GM18907 (cell line): ENCODE measurements at regions not wholly inside any gene's neighbourhood (a gene's known extent, or its start where the extent isn't known, plus 50 kb on each side); places are given as distances from the start of the nearest gene placed in this dataset.

Experiments used
- ATAC-seq: cut with Tn5 transposase; IDR thresholded peaks from one replicate; pipeline ENCODE4 v1.9.1; 2021; ENCODE audit warnings: mild to moderate bottlenecking, moderate library complexity; ENCODE audit not compliant: unreplicated experiment

GRCh38 chr10:3435671-3436070, 263.1 kb upstream of the PITRM1 start:
- ATAC-seq = no peak

DNA sequence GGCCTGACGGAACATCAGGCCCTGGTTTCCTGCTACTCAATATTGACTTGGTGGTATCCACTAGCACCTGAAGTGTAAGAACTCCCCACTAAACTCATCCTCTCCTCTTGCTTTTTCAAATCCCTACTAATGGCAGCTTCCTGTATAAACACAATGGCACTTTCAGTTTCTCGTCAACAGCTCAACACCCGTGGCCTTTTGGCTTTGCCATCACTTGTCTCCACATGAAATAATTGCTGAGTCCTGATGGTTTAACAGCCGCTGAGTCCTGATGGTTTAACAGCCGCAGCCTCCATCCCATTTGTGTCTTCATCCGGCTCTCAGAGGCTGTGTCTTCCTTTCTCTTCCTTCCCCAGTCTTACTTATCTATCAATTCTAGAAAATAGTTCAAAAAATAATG, 261.4 kb upstream of the PITRM1 start:
- ATAC-seq = no peak

GRCh38 chr10:3433131-3433530, 260.5 kb upstream of the PITRM1 start:
- no peak for ATAC-seq

DNA sequence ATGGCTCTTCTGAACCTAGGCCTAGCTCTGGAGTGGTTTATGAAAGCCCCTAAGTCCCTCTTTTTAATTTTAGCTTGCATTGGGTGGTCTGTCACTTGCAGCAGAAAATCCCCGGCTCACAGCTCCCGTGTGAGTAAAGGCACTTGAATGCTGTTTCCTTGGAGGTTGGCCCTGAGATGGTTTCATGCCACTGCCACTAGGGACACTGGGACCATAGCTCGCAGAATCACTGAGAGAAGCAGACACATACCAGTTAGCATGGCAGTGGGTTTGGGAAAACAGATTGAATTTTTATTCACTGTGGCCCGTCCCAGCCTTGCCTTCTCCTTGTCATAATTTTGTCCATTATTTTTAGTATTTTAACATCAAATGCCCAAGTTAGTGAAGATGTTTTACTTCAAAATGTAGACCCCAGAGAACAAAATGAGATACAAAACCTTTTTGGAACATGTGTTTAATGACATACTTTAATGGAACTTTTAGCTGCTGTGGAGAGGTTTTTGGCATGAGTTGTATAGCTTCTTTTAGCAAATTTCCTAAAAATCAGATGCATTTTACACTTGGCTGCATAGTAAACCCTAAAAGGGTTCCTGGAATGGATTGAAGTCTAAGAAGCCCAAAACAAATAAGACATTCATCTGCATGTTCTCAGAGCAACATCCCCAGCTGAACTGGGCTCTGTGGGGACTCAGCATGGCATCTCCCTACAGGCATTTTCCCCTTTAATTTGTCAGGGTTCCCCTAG, 259.7 kb upstream of the PITRM1 start:
- no peak for ATAC-seq

GRCh38 chr10:3430501-3430900, 257.9 kb upstream of the PITRM1 start:
- no peak for ATAC-seq

DNA sequence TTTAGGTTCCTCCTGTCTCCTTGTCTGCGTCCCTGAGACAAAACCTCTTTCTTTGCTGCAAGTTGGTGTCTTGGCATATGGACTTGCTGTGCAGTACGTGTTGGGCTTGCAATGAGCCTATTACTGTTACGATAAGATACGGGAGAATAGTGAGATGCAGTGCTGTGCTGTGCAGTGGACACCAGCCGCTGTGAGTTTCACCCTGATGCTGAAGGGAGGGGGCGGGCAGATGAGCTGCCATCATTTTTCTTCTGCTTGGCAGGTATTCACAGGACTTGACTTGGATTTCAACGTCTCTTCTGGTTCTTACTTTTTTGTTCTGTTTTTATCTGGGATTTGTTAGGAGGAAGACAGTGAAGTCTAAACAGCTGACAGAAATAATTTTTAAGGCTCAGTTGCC, 257.1 kb upstream of the PITRM1 start:
- no peak for ATAC-seq

DNA sequence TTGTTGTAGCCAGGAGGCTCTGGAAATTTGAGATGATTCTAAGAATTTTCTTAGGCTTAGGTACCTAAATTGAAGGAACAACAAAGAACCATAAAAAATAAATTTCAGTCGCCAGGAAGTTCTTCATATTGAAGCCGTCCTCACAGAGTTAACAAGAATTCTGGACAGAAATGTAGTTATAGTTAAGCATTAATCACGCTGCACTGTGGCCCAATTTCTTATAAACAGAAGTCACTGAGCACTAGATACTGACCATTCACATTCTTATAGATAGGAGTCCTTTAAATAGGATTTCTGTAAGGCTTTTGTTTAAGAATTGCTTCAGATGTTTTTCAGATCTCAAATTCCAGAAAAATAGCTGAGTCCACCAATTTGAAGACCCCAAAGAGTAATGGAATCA, 256.2 kb upstream of the PITRM1 start:
- no peak for ATAC-seq

GRCh38 chr10:3427950-3428354, 255.4 kb upstream of the PITRM1 start:
- ATAC-seq = no peak

GRCh38 chr10:3427347-3427746, 254.8 kb upstream of the PITRM1 start:
- ATAC-seq = no peak

DNA sequence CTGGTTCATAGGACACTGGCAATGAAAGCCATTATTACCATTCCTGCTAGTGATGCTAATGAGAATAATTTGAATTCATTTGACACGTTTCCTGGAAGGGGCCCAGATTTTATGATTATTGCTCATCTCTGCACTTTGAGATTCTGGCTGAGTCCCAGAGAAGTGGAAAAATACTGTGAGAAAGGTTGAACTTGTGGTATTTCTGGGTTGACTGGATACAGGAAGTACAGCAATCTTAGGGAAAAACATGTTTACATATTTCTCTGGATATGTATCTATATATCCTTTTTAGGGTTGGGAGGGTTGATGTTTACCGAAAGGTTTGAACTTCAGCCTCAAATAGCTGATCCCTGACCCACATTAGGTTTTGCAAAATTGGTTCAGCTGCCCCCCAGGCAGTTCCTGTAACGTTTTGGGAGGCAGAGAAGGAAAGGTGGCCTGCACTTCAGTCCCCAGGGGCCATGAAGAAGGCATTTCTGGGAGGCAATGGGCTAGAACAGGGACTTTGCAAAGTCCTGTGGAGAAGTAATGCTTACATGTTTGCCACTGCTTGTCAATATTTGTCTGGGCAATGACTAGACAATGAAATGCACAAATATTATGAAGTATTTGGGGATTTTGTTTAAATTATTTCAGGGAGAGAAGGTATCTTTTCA, 253.7 kb upstream of the PITRM1 start:
- ATAC-seq = no peak

- ATAC-seq = no peak
Measured at GRCh38 chr10:3425716-3426115, 253.1 kb upstream of the PITRM1 start.

DNA sequence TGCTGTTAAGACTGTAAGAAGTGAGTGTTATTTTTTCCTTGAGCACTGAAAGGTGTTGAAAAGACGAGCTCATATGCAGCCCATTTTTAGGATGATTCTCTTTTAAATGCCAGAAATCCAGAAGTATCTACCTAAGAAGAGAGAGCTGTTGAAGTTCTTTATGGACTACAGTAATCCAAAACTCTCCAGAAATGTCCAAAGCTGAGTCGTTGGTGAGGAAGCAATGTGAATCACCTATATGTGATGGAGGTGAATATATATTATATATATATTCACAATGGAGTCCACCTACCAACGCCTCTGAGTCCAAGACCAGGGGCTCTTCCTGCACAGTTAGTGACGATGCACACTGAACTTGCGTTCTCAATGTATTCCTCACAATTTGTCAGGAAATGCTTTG, 252.7 kb upstream of the PITRM1 start:
- ATAC-seq = no peak

DNA sequence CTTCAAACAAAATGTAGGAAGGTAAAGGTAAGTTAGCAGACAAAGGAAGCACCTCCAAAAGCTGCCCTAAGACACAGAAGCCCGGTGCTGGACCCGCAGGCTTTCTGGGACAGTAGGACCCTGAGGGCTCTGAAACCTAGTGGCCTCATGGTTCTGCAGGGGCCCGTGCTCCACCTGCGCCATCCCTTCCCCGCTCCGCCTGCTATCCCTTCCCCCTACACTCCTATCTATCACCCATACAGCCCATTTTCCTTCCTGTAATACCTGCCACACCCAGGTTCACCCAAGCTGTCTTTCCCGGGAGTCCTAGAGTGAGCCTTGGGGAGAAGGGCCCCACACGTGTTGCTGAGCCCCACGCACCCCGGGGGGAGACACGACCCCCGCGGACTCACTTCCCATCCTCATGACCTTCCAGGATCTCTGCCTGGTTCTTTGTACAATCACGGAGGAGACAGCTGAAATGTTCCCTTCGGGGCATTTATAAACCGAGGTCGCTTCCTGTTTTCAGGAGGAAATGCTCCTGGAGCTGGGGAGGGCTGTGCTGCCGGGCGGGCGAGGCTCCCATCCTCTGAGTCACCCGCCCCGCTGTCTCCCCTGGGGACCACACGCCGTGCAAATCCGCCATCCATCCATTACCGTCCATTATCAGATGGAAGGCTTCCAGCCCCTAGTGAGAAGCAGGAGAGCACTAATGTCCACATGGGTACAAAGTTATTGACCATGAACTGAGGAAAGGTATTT, 251.7 kb upstream of the PITRM1 start:
- ATAC-seq = no peak

GRCh38 chr10:3423384-3423783, 250.8 kb upstream of the PITRM1 start:
- no peak for ATAC-seq

DNA sequence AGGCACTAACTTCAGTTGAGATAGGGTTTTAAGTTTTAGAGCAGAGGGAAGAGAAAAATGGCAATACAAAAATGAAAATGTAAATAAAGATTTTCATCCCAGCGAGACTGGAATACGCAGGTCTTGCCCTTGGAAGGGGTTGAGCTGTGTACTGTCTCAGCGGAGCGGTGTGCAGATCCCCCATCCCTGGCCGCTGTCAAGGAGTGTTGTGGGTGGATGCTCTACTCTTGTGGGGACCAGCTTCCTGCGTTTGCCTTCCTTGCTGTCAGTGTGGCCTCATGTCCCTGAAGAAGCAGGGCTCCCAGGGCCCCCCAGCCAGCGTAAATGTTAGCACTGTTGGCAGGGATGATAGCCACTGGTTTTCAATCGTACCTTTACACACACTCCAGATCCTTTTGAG, 249.7 kb upstream of the PITRM1 start:
- ATAC-seq = no peak

GRCh38 chr10:3421537-3422257, 249.1 kb upstream of the PITRM1 start:
- ATAC-seq = no peak

DNA sequence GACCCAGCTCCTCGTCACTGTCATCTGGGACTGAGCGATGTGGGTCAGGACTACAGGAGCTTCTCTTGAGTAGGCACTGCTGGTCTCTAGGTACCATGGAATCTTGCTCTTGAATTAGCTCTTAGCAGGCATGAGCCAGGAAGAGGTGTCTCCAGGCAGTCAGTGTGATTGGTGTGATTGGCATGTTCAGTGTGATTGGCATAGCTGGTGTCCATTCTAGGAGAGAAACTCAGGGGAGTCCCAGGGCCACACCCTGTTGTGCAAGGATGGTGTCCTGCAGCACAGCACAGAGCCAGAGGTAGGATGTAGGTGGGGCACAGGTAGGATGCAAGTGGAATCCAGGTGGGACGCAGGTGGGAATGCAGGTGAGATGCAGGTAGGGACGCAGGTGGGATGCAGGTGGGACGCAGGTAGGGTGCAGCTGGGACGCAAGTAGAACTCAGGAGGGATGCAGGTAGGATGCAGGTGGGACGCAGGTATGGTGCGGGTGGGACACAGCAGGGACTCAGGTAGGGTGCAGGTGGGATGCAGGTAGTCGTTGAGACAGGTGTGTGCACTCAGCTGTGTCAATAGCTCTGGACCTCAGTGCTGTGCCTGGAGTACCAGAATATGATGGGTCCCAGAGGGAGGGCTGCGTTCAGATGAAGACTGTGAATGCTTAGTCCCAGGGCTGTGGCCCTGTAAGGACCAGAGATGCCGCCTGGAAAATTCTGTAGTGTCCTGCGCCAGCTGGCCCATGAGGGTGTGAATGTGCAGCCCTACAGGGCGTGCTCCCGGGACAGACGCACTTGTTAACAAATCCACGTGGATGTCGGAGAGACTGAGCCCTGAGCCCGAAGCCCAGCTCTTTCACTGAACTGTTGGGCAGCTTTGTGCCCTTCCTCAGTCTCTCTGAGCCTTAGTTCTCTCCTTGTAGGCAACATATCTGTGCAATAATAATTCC, 248.2 kb upstream of the PITRM1 start:
- no peak for ATAC-seq

DNA sequence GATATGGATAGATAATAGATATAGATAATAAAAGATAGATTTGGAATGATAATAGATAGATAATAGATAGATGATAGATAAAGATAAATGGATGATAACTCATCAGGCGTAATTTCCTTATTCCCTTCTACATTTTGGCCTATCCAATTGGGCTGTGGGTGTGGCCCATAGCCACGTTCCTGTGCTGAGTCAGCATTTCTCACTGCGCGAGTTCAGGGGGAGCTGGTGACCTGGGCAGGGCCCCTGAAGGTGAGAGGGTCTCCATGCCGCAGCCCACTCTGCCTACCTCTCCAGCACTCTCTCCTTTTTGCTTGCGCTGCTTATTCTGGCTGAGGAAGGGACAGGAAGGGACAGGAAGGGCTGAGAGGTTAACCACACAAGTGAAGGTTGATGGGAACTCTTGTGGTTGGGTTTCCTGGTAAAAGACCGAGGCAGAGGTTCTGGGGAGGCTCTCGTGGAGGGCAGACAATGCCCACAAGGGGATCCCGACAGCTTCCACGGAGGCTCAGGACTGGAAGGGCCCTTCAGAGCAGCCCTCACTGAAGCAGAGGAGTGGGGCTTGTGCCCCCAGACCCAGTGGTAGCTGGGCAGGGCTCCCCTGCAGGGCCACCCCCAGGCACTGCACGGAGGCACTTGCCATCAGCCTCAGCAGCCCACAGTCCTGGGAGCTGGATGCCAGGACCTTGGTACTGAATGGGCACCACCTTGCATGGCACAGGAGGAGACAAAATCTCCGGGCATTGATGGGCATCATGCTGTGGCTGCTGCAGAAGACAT, 247.3 kb upstream of the PITRM1 start:
- ATAC-seq = no peak

- ATAC-seq = no peak
Measured at GRCh38 chr10:3418926-3419325, 246.3 kb upstream of the PITRM1 start.
